ENCODE measurements at regions not wholly inside any gene's neighbourhood (a gene's known extent, or its start where the extent isn't known, plus 50 kb on each side); places are given as distances from the start of the nearest gene placed in this dataset.
A peak's percentile ranks its signal among the peaks of the same experiment; 100 is the strongest.

GRCh38 chr1:235925016-235925415 is 58.3 kb upstream of the LYST start:
- Mint-ChIP-seq H3K9me3 (no peaks in the 10 kb centered on the region), H3K27me3 (no peaks in the 10 kb centered on the region), H3K27ac (no peak overlapping the region), H3K36me3 (no peaks in the 10 kb centered on the region), H3K4me1 (ENCODE audit: low read depth) (peaks cover 30% of the 10 kb centered on the region), H3K4me3 (no peak overlapping the region)
- no peak for DNase-seq
- POLR2A ChIA-PET = no interaction called here
- intact Hi-C loops (cut with micrococcal nuclease) = no loop called here
- CTCF ChIA-PET = no interaction called here

GRCh38 chr1:235923466-235924021 is 56.8 kb upstream of the LYST start:
- peaks cover 42% of the 10 kb centered on the region for H3K4me1 Mint-ChIP-seq (ENCODE audit: low read depth)
- DNase-seq = peak; percentile 32
- ChIA-PET POLR2A (interaction anchor here (0.5 to 1.2 kb wide), 2 partner anchors 35 kb away, joined by 3 to 4 read pairs; no protein-coding TSS in a partner anchor), CTCF (no interaction called here)
- H3K9me3 Mint-ChIP-seq = no peaks in the 10 kb centered on the region
- no peaks in the 10 kb centered on the region for H3K27me3 Mint-ChIP-seq
- no peaks in the 10 kb centered on the region for H3K36me3 Mint-ChIP-seq
- no peak overlapping the region for H3K4me3 Mint-ChIP-seq
- peak overlapping the region; percentile 26 for H3K27ac Mint-ChIP-seq
- intact Hi-C loops (cut with micrococcal nuclease) = no loop called here

- Mint-ChIP-seq H3K27ac (no peak overlapping the region), H3K9me3 (no peaks in the 10 kb centered on the region), H3K4me1 (ENCODE audit: low read depth) (peaks cover 56% of the 10 kb centered on the region), H3K36me3 (no peaks in the 10 kb centered on the region), H3K27me3 (no peaks in the 10 kb centered on the region), H3K4me3 (no peak overlapping the region)
- intact Hi-C loops (cut with micrococcal nuclease) = no loop called here
- DNase-seq = no peak
- CTCF ChIA-PET = no interaction called here
- POLR2A ChIA-PET = interaction anchor here (0.9 kb wide), 1 partner anchor 33 kb away, joined by 3 read pairs; no protein-coding TSS in a partner anchor
Measured at GRCh38 chr1:235920596-235921375, 54.1 kb upstream of the LYST start.

GRCh38 chr1:235919833-235920441 is 53.2 kb upstream of the LYST start:
- Mint-ChIP-seq H3K9me3 (no peaks in the 10 kb centered on the region), H3K36me3 (no peaks in the 10 kb centered on the region), H3K4me3 (no peak overlapping the region), H3K27ac (no peak overlapping the region), H3K4me1 (ENCODE audit: low read depth) (peaks cover 56% of the 10 kb centered on the region), H3K27me3 (no peaks in the 10 kb centered on the region)
- CTCF ChIA-PET = no interaction called here
- intact Hi-C loops (cut with micrococcal nuclease) = no loop called here
- DNase-seq = no peak
- POLR2A ChIA-PET = interaction anchor here (0.9 kb wide), 1 partner anchor 34 kb away, joined by 3 read pairs; no protein-coding TSS in a partner anchor

GRCh38 chr1:235919127-235919832 is 52.6 kb upstream of the LYST start:
- Mint-ChIP-seq H3K36me3 (no peaks in the 10 kb centered on the region), H3K9me3 (no peaks in the 10 kb centered on the region), H3K27ac (no peak overlapping the region), H3K27me3 (no peaks in the 10 kb centered on the region), H3K4me1 (ENCODE audit: low read depth) (peaks cover 52% of the 10 kb centered on the region), H3K4me3 (no peak overlapping the region)
- DNase-seq = no peak
- ChIA-PET CTCF (interaction anchor here (0.7 kb wide), 1 partner anchor 10 kb away, joined by 4 read pairs; no protein-coding TSS in a partner anchor), POLR2A (no interaction called here)
- intact Hi-C loops (cut with micrococcal nuclease) = no loop called here

- ChIA-PET POLR2A (interaction anchor here (1.3 kb wide), 1 partner anchor 414 kb away, joined by 4 read pairs; the partner anchor contains the start of gene B3GALNT2), CTCF (interaction anchor here (0.7 to 1.9 kb wide), 4 partner anchors 10 to 53 kb away, joined by 4 to 17 read pairs (median 6); no protein-coding TSS in a partner anchor)
- DNase-seq = no peak
- no peaks in the 10 kb centered on the region for H3K36me3 Mint-ChIP-seq
- peaks cover 44% of the 10 kb centered on the region for H3K4me1 Mint-ChIP-seq (ENCODE audit: low read depth)
- H3K27me3 Mint-ChIP-seq = no peaks in the 10 kb centered on the region
- intact Hi-C loops (cut with micrococcal nuclease) = no loop called here
- H3K9me3 Mint-ChIP-seq = no peaks in the 10 kb centered on the region
- no peak overlapping the region for H3K27ac Mint-ChIP-seq
- no peak overlapping the region for H3K4me3 Mint-ChIP-seq
Measured at GRCh38 chr1:235918465-235918864, 51.8 kb upstream of the LYST start.

- H3K27ac Mint-ChIP-seq = no peak overlapping the region
- DNase-seq = no peak
- H3K27me3 Mint-ChIP-seq = no peaks in the 10 kb centered on the region
- no peaks in the 10 kb centered on the region for H3K36me3 Mint-ChIP-seq
- intact Hi-C loops (cut with micrococcal nuclease) = no loop called here
- H3K4me3 Mint-ChIP-seq = no peak overlapping the region
- peaks cover 40% of the 10 kb centered on the region for H3K4me1 Mint-ChIP-seq (ENCODE audit: low read depth)
- CTCF ChIA-PET = interaction anchor here (0.7 to 1.9 kb wide), 8 partner anchors 9 to 74 kb away, joined by 3 to 17 read pairs (median 5); partner anchors contain the start of gene LYST
- no peaks in the 10 kb centered on the region for H3K9me3 Mint-ChIP-seq
- POLR2A ChIA-PET = interaction anchor here (0.8 to 1.6 kb wide), 6 partner anchors 30 to 414 kb away, joined by 3 to 8 read pairs (median 4); partner anchors contain the start of genes B3GALNT2 and LYST
Measured at GRCh38 chr1:235918032-235918431, 51.3 kb upstream of the LYST start.

- POLR2A ChIA-PET = interaction anchor here (0.7 to 1.6 kb wide), 9 partner anchors 8 to 413 kb away, joined by 3 to 8 read pairs (median 3); partner anchors contain the start of genes B3GALNT2 and LYST
- intact Hi-C loops (cut with micrococcal nuclease) = loop anchor here (1.0 kb wide), 2 partner anchors 29 to 49 kb away; no protein-coding TSS in a partner anchor
- Mint-ChIP-seq H3K27me3 (no peaks in the 10 kb centered on the region), H3K9me3 (no peaks in the 10 kb centered on the region), H3K4me1 (ENCODE audit: low read depth) (peaks cover 34% of the 10 kb centered on the region), H3K36me3 (no peaks in the 10 kb centered on the region), H3K27ac (peak overlapping the region; percentile 66), H3K4me3 (no peak overlapping the region)
- CTCF ChIA-PET = interaction anchor here (0.6 to 1.9 kb wide), 10 partner anchors 8 to 413 kb away, joined by 3 to 17 read pairs (median 5); partner anchors contain the start of genes B3GALNT2 and LYST
- DNase-seq = peak; percentile 86
Measured at GRCh38 chr1:235917267-235917811, 50.6 kb upstream of the LYST start.

All from activated CD4-positive, alpha-beta memory T cell treated with anti-CD3 and anti-CD28 coated beads for 36 hours (primary cell).